DND-41 (cell line): ENCODE measurements at regions not wholly inside any gene's neighbourhood (a gene's known extent, or its start where the extent isn't known, plus 50 kb on each side); places are given as distances from the start of the nearest gene placed in this dataset.

Experiments
- ATAC-seq: fragments of 200-7000 bp; cut with Tn5 transposase; 3 replicates; pipeline ENCODE4 v1.9.1; 2021; ENCODE audit warnings: low read depth; ENCODE audit not compliant: insufficient read depth
- DNase-seq: peaks from one replicate; pipeline ENCODE4 v3.0.0-alpha.2; 2020
- H2AFZ ChIP-seq: 2 replicates; pipeline ENCODE4 v1.6.0; 2012; ENCODE audit warnings: low read depth, low read length
- H3K27ac ChIP-seq: 2 replicates; pipeline ENCODE4 v1.5.1; 2012; ENCODE audit warnings: low read length, inconsistent platforms
- H3K27me3 ChIP-seq: fragments of 200-600 bp; sonication (generic); 2 replicates; pipeline ENCODE4 v1.6.0; 2012; ENCODE audit warnings: low read length, mild to moderate bottlenecking, inconsistent platforms; ENCODE audit not compliant: insufficient read depth, poor library complexity
- H3K36me3 ChIP-seq: 2 replicates; pipeline ENCODE4 v1.5.1; 2012; ENCODE audit warnings: low read length, inconsistent platforms; ENCODE audit not compliant: insufficient read depth
- H3K4me1 ChIP-seq: 2 replicates; pipeline ENCODE4 v1.5.1; 2012; ENCODE audit warnings: mild to moderate bottlenecking, low read length; ENCODE audit not compliant: insufficient read depth
- H3K4me2 ChIP-seq: 2 replicates; pipeline ENCODE4 v1.6.0; 2012; ENCODE audit warnings: mild to moderate bottlenecking, moderate library complexity, low read length, inconsistent platforms; ENCODE audit not compliant: insufficient read depth
- H3K4me3 ChIP-seq, 2 experiments: fragments of 200-600 bp in 1 of 2; shearing (Covaris generic) in 1 of 2; 2 replicates each; pipeline ENCODE4 v1.5.1; 2012 to 2016; ENCODE audit warnings: inconsistent platforms in 2 of 2, low read length in 2 of 2, mild to moderate bottlenecking in 2 of 2, low read depth in 1 of 2, moderate library complexity in 1 of 2
- H3K79me2 ChIP-seq: 2 replicates; pipeline ENCODE4 v1.6.0; 2012; ENCODE audit warnings: low read length, inconsistent platforms; ENCODE audit not compliant: insufficient read depth
- H3K9ac ChIP-seq: 2 replicates; pipeline ENCODE4 v1.6.0; 2012; ENCODE audit warnings: low read depth, mild to moderate bottlenecking, inconsistent platforms, low read length, moderate library complexity
- H3K9me3 ChIP-seq: 2 replicates; pipeline ENCODE4 v1.5.1; 2012; ENCODE audit warnings: low read length, moderate library complexity, mild to moderate bottlenecking, inconsistent platforms; ENCODE audit not compliant: insufficient read depth, severe bottlenecking
- H4K20me1 ChIP-seq: 2 replicates; pipeline ENCODE4 v1.6.0; 2012; ENCODE audit warnings: low read length; ENCODE audit not compliant: insufficient read depth
- CTCF ChIP-seq: IDR thresholded peaks from 2 replicates; pipeline ENCODE4 v1.5.1; 2012; ENCODE audit warnings: borderline replicate concordance, low read length, moderate library complexity, mild to moderate bottlenecking; ENCODE audit not compliant: poor library complexity, severe bottlenecking; ENCODE audit errors: extremely low read depth
- EZH2 ChIP-seq: IDR thresholded peaks from 3 replicates; pipeline ENCODE4 v1.6.1; 2012; ENCODE audit warnings: borderline replicate concordance, low read depth, mild to moderate bottlenecking, moderate library complexity, low read length, inconsistent platforms; ENCODE audit not compliant: severe bottlenecking

GRCh38 chr3:65079560-65079959 lies 391.8 kb upstream of the ADAMTS9 start:
- ATAC-seq = no peak
- Histone ChIP-seq H3K27me3 (no peaks in the 10 kb centered on the region), H3K4me2 (no peak overlapping the region)

GRCh38 chr3:65078748-65079147 lies 390.9 kb upstream of the ADAMTS9 start:
- Histone ChIP-seq H3K27me3 (no peaks in the 10 kb centered on the region), H3K79me2 (no peaks in the 10 kb centered on the region), H3K9me3 (no peaks in the 10 kb centered on the region), H3K36me3 (no peaks in the 10 kb centered on the region), H3K9ac (no peak overlapping the region), H3K4me1 (no peaks in the 10 kb centered on the region), H3K4me3 (no peak overlapping the region), H3K4me2 (no peak overlapping the region), H2AFZ (no peak overlapping the region), H3K27ac (no peak overlapping the region), H4K20me1 (no peaks in the 10 kb centered on the region)
- TF ChIP-seq CTCF (no peak), EZH2 (no peak)
- DNase-seq (no peak), ATAC-seq (no peak)

More at GRCh38 chr3:65079560-65079959, 391.8 kb upstream of the ADAMTS9 start:
- no peaks in the 10 kb centered on the region for H3K4me1 ChIP-seq
- H3K36me3 ChIP-seq = no peaks in the 10 kb centered on the region
- no peak overlapping the region for H3K4me3 ChIP-seq
- H3K27ac ChIP-seq = no peak overlapping the region
- no peak overlapping the region for H3K9ac ChIP-seq
- H3K79me2 ChIP-seq = no peaks in the 10 kb centered on the region
- no peak for DNase-seq
- no peaks in the 10 kb centered on the region for H4K20me1 ChIP-seq
- H2AFZ ChIP-seq = no peak overlapping the region
- H3K9me3 ChIP-seq = no peaks in the 10 kb centered on the region
- TF ChIP-seq EZH2 (no peak), CTCF (no peak)

GRCh38 chr3:65077124-65077523 lies 389.3 kb upstream of the ADAMTS9 start:
- Histone ChIP-seq H3K79me2 (no peaks in the 10 kb centered on the region), H3K36me3 (no peaks in the 10 kb centered on the region), H4K20me1 (no peaks in the 10 kb centered on the region), H3K4me2 (no peak overlapping the region), H3K9ac (no peak overlapping the region), H3K27ac (no peak overlapping the region), H2AFZ (no peak overlapping the region), H3K4me3 (no peak overlapping the region), H3K4me1 (no peaks in the 10 kb centered on the region), H3K9me3 (no peaks in the 10 kb centered on the region), H3K27me3 (no peaks in the 10 kb centered on the region)
- DNase-seq (no peak), ATAC-seq (no peak)
- no peak for TF ChIP-seq EZH2
- no peak for TF ChIP-seq CTCF

- TF ChIP-seq EZH2 (no peak), CTCF (no peak)
- H3K27ac ChIP-seq = no peak overlapping the region
- H3K27me3 ChIP-seq = no peaks in the 10 kb centered on the region
- H3K4me2 ChIP-seq = no peak overlapping the region
- no peak overlapping the region for H3K9ac ChIP-seq
- H2AFZ ChIP-seq = no peak overlapping the region
- no peaks in the 10 kb centered on the region for H3K9me3 ChIP-seq
- no peak overlapping the region for H3K4me3 ChIP-seq
- H3K4me1 ChIP-seq = no peaks in the 10 kb centered on the region
- ATAC-seq (no peak), DNase-seq (no peak)
- H3K79me2 ChIP-seq = no peaks in the 10 kb centered on the region
- no peaks in the 10 kb centered on the region for H4K20me1 ChIP-seq
- no peaks in the 10 kb centered on the region for H3K36me3 ChIP-seq
Measured at GRCh38 chr3:65070968-65071367, 383.2 kb upstream of the ADAMTS9 start.
